GM10266 (cell line): ENCODE measurements at regions not wholly inside any gene's neighbourhood (a gene's known extent, or its start where the extent isn't known, plus 50 kb on each side); places are given as distances from the start of the nearest gene placed in this dataset.

Source experiments
- DNase-seq: peaks from one replicate; pipeline ENCODE4 v3.0.0; 2012; ENCODE audit errors: extremely low spot score
- TF ChIP-seq, protein P1 (sequence below): IDR thresholded peaks from 2 replicates; pipeline ENCODE4 v1.5.1; 2012; ENCODE audit warnings: mild to moderate bottlenecking, low read depth; ENCODE audit not compliant: control insufficient read depth, insufficient read depth; ENCODE audit errors: missing control alignments

DNA sequence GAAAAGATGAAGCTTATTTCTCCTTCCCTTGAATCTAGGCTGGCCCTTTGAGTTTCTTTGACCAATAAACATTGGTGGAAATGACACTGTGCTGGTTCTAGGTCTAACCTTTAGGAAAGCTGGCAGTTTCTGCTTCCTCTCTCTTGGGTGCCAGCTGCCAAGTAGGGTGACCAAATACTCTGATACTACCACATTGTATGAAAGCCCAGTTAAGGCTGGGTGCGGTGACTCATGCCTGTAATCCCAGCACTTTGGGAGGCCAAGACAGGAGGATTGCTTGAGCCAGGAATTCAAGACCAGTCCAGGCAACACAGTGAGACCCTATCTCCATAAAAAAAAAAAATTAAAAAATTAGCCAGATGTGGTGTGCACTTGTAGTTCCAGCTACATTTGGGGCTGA is 320.7 kb downstream of the ZNF621 start:
- no peak for DNase-seq
- TF ChIP-seq, protein P1, sequence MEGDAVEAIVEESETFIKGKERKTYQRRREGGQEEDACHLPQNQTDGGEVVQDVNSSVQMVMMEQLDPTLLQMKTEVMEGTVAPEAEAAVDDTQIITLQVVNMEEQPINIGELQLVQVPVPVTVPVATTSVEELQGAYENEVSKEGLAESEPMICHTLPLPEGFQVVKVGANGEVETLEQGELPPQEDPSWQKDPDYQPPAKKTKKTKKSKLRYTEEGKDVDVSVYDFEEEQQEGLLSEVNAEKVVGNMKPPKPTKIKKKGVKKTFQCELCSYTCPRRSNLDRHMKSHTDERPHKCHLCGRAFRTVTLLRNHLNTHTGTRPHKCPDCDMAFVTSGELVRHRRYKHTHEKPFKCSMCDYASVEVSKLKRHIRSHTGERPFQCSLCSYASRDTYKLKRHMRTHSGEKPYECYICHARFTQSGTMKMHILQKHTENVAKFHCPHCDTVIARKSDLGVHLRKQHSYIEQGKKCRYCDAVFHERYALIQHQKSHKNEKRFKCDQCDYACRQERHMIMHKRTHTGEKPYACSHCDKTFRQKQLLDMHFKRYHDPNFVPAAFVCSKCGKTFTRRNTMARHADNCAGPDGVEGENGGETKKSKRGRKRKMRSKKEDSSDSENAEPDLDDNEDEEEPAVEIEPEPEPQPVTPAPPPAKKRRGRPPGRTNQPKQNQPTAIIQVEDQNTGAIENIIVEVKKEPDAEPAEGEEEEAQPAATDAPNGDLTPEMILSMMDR: no peak

GRCh38 chr3:40845916-40846315 is 321.2 kb downstream of the ZNF621 start:
- DNase-seq: no peak
- TF ChIP-seq, protein P1: no peak

DNA sequence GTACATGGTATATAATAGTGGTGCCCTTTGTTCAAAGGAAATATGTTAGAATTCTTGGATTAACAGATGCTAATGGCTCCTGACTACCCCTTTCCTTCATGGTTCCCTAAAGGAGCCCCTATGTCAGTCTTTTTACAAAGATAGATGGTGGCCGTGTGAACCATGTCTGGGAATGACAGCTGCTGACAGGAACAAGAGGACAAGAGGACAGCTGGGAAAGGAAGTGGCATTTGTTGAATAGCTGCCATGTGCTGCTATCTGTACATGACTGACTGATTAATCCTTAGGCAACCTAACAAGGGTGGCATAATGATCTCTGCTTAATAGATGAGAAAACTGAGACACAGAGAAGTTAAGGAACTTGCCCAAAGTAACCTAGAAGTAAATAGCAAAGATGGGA is 321.7 kb downstream of the ZNF621 start:
- DNase-seq: no peak
- TF ChIP-seq, protein P1: no peak

DNA sequence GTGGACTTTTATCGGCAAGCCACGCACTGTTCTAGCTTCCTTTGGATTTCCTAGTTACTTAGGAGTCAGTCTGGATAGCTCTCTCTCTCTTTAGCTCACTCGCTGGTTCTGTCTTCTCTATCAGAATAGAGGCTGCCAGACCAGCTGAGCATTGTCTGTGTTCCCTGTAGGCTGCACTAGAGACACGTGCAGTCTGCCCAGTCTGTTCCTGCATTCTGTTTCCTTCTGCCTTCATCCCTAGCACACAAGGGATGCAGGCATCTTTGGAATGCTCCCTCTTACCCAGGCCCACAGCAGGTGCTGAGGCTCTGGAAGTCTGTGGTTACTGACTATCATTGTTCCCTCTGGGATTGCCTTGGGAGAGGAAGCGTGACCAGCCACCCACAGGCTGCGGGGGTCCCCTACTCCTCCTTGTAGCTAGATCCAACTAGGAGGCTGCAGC is 322.8 kb downstream of the ZNF621 start:
- no peak for DNase-seq
- TF ChIP-seq, protein P1: no peak

- TF ChIP-seq, protein P1: no peak
- no peak for DNase-seq
Measured at GRCh38 chr3:40848421-40848820, 323.7 kb downstream of the ZNF621 start.

- DNase-seq: no peak
- TF ChIP-seq, protein P1: no peak
Measured at GRCh38 chr3:40850861-40851260, 326.1 kb downstream of the ZNF621 start.

DNA sequence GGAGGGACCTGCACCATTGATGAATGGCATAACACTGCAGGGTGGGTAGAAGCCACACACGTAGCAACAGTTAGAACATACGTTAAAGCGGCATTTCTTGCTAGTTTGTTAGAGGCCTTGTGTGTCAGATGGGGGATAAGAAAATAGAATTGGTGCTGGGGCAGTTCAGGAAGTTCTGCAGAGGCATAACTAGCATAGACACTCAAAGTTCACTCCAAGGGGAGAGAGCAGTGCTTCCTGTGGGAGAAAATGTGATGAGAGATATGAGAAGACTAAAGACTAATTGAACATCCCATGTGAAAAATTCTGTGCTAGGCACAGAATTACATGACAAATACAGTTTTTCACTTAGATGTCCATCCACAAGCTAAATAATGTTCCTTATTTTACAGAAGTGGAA is 327.1 kb downstream of the ZNF621 start:
- TF ChIP-seq, protein P1: no peak

More for the DNA sequence above, 327.1 kb downstream of the ZNF621 start:
- no peak for DNase-seq
